GOT3 (cell line): ENCODE measurements at regions not wholly inside any gene's neighbourhood (a gene's known extent, or its start where the extent isn't known, plus 50 kb on each side); places are given as distances from the start of the nearest gene placed in this dataset.

Experiments
- DNase-seq: peaks from one replicate; lab custom pipeline; 2025; ENCODE audit warnings: mixed read lengths; lab: John Stamatoyannopoulos, UW

DNA sequence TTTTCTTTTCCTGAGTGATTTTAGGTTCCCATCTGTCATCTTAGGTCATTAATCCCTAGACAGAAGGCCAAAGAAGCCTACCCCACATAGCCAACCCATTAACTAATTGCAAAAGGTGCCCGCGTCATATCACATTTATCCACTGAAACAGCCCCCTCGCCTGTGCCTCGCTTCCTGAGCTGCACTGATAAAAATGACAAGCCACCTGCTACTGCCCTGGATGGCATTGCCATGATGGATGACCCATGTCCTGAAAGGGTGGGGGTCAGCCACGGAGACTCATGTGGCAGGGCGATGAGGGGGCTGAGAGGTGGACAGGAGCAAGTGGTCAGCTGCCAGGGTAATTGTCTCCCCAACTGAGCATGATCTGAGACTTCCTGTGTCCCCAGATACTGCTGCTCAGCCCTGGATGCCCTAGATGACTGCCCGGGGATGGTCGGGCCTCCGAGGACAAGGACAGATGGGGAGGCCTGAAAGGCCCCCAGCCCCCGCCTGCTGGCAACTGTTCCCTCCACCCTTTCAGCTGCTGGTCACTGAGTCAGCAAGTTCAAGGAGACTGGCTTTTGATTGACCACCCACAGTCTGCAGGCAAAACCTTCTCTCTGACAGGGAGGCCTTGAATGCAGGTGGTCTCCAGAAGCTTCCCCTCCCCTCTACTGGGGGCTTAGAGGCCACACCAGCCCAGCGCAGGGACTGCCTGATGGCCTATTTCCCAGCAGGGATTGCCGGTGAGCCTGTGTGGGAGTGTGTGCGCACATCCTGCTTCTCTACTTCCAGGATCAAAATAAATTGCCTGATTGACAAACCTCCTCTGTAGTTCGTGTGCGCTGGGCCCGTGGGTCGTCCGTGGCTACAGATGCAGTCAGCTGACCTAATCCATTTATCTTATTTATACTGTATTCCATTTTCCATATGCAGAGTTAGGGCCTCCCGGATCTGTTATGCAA, 496.3 kb downstream of the BCOR start:
- no peak for DNase-seq

DNA sequence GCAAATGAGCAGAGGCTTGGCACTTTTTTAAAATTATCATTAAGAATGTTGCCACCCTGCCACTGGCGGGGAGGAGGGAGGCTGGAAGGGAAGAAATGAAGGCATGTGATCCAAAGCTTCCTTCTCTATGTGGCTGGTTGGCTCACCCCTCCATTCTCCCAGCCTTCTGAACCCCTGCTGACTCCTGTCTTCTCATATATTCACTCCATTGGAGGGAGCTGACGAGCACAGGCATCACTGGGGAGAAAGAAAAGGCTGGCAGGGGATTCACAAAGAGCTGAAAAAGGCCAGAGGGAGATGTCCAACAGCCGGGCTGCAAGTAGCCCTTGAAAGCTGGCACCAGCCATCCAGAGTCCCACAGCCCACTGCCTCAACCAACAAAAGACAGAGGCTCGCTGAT, 495.6 kb downstream of the BCOR start:
- no peak for DNase-seq

DNA sequence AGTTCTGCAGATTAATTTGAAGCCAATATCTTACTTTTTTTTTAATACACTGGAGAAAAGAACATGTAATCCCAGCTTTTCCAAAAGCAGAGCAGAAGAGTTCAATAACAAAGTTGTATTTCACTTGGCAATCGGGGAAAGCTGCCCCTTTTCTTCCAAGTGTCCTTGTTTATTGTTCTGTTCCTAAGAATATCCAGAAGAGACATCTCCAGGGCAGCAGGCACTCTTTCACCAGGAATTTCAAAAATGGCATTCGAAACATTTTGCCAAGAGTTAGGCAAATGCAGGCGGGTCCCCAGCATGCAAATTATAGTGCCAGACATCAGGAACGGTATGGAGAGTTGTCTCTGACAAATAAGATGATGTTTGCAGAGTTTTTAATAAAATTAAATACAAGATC, 494.5 kb downstream of the BCOR start:
- no peak for DNase-seq

DNA sequence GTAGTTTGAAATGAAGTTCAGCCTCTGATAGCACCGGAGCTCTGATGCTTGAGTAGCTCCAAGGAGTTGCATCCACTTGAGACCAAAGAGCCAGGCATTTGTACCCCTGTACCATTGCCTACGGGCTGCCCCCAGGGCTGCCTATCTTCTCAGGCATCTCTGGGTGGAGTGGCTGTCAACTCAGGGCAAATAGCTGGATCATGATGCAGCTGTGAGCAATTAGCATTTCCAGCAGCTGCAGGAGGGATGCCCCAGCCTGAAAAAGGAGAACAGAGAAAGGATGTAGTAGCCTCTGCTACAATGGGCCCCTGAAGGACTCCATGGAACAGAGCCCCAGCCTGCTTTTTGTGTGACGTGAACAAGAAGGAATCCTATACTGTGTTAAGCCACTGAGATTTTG, 492.6 kb downstream of the BCOR start:
- DNase-seq = no peak

DNA sequence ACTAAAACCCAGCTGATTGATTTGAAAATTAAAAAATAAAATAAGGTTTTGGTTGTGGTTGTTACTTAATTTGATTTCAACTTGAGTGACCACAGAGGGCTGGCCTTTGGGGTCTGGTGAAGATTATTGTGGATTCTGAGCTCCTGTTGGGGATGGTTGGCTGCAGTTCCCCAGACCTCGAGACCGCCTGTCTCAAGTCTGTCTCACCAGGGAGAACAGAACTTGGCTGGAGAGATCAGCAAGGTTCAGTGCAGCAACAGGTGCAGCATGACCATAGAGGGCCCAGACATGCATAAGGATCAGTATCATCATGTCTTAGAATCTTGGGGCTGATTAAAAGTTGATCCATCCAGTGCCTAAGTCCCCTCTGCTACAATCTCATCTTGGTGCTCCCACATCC, 491.9 kb downstream of the BCOR start:
- no peak for DNase-seq

DNA sequence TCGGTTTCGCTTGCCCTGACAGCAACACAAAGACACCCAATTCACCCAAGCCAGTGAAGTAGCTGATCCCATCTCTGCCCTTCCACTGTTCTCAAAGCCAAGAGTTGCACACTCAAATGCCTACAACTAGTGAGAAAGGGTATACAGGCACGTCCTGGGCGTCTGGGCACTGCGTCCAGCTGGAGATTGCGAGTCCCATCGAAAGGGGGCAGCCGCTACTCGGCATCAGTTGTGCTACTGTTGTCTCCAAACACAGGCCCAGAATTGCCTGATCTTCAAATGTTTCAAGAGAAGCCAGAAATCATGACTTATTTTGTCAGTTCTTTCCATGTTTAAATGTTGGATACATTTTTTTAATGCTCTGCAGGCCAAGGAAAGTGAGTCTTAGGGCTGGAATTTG, 487.8 kb downstream of the BCOR start:
- DNase-seq = no peak

DNA sequence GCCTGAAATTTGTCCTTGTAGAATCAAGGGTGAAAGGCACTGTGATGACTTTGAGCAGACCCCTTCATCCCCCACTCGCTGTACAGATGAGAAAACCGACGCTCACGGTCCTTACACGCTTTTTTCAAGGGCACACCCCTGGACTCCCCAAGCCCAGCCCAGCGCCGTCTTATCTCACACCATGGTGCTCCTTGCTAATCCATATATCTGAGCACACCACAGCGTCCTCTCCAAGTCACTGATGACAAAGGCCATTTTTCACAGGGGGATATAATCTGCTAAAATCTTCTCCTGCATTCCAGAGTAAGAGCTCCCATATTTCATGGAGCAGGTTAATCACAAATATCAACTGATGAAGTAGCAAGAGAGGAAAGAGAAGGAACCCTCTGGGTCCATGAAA, 486.3 kb downstream of the BCOR start:
- no peak for DNase-seq

DNA sequence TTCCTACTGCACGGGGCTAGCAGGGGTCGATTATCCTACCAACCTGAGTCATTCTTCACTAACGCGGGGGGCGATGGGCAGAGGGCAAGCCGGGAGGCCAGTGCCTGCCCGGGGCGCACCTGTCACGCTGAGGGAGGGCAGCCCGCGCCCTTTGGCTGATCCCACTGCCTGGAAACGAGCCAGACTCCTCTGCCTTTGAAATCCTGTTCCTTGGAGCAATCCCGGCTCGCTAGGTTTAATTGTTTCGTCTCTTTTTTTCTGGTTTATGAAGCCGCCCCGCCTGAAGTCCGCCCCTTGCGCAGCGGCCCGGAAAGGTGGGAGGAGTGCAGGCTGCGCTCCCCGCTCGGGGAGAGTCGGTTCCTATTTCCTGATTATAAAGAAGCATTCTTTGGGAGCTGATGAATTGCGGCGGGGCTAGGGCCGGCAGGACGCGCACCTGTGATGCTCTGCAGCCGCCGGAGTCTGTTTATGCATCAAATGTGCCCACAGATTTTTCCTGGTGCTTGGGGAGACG, 484.2 kb downstream of the BCOR start:
- no peak for DNase-seq

DNA sequence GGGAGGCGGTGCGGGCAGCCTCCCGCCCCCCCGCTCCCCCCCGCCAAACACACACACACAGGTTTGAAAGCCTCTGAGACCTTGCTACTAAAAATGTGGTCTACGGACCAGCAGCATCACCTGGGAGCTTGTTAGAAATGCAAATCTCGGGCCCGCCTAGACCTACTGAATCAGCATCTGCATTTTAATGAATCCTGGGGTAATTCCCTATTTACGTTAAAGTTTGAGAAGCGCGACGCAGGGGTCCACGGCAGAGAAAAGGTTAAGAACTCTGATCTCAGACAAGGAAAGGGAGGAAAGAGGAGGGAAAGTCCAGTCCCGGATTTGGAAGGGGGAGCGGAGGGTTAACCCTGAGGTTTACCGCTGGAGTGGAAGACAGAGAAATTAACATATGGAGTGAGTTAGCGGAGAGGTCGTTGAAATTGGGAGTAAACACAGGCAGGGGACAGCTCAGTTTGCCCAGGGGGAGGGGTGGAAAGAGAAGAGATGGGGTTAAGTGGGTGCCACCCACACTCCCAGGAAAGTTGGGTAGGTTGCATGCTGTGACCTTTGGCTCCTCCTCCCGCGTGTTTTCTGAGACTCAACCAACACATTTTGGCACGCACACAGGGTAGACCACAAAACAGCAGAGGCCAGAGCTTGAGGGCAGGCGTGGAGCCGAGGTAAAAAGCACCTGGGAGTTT, 483.6 kb downstream of the BCOR start:
- no peak for DNase-seq

DNA sequence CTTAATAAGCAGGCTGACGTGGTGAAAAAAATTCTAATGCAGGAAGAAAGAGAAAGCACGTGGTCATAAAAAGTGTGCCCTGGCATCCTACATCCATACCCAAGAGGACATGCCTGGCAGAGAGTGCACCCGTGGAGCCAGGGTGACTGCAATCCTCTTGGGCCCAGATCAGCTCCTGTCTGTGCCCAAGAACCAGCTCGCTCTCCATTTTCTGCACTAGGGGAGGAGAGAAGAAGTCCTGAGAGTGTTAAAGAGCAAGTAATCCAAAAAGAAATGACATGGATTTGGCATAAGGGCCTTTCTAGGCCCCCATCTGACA, 483.1 kb downstream of the BCOR start:
- no peak for DNase-seq

DNA sequence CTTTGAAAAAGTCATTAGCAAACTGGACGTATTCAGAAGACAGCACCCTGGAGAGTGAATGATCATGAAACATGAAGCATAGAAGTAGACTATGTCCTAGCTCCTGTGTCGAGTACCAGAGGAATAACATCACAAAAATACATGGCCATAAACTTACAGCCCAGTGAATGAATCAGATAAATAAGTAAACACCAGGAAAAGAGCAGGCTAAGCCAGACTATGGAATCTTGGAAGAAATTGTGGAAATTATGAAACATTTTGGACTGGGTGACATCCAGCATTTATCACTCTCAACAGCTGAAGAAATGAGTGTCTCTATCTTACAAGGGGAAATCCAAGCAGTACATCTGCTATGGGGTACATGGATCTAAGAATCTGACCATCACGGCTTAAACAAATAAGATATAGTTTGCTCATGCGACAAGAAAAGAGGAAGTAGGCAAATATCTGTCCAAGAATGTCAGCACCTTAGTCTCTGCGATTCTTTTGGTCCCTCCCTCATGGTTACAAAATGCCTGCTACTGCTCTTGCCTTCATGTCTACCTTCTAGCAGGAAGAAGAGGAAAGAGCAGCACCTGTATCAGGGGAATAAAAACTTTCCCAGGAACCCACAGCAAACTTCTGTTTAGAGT, 481.5 kb downstream of the BCOR start:
- no peak for DNase-seq

DNA sequence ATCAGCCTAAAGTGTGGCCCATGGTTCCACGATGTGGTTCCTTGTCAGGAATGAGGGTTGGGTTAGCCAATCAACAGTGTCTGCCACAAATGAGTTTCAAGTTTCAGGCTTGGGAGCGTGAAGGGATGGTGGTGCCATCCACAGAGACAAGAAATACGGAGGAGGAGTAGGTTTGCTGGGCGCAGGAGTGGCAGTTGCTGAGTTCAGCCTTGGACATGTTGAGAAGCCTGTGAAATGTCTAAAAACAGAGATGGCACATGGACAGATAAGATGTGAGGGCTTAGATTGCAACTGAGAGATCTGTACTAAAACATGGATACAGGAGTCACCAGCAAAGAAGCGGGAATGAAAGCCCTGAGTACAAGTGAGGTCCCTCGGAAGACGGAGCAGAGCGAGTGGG, 481.0 kb downstream of the BCOR start:
- DNase-seq = no peak

DNA sequence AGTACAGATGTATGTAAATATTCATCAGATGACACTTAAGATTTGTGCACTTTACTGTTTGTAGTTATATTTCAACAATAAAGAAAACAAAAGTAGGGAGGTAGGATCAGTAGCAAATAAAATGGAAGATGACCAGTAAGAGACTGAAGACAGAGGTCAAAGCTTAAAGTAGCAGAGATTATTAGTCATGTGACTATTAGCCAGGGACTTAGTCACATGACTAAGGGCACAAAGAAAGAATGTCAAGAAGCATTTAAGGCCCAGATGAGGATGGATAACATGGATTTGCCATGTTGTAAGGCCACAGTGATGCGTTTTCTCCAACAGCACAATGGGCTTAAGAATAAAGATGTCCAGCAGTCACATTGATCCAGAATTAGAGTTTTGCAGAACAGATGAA, 479.6 kb downstream of the BCOR start:
- no peak for DNase-seq

DNA sequence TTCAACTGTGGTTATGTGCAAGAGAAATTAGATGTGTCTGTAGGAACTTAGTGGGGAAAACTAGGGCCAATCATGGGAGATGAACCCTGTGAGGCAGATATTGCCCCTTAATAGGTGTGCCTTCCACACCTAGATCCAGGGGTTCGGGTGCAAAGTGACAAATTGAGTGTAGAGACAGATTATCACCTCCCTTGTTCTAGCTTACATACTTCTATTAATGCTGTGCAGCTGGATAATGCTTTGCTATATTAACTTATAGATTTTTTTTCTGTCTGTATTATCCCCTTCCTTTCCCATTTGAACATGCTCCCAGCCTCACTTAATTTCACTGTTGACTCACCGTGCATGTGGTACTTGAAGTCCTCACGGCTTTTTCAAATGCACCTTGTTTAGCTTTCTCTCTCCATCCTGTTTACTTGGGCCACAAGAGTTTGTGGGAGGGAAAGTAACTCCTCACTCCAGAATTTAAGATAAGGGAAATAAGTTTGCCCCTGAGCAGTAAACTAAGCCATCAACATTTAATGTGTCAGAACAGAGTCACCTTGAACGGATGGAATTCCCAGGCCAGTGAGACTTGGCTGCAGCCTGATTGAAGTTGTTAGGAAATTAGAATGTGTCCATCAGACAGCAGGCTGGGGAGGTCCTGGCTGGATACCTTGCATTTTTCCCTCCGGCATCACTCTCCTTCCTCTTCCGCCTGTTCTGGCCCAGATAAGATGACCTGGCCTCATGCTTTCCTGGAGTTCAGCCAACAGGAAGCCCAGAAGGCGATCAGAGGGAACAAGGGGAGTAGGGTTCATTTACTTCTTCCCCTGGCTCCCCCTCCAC, 478.4 kb downstream of the BCOR start:
- no peak for DNase-seq

DNA sequence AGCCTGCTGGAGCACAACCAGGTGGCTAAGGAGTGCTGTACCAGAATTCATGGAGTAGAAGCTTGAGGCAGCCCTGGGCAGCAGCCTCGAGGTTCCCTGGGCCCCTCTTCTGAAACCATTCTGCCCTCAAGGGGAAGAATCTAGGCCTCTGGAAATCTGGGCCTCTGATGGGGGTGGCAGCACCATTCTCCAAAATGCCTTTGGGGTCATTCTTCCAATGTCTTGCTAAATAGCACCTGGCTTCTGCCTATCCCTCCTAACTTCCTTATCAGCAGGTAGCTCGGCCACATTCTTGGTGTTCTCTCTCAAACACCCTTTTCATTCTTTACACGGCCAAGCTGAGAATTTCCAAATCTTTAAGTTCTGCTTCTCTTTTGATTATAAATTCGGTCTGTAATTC, 473.6 kb downstream of the BCOR start:
- DNase-seq = no peak

DNA sequence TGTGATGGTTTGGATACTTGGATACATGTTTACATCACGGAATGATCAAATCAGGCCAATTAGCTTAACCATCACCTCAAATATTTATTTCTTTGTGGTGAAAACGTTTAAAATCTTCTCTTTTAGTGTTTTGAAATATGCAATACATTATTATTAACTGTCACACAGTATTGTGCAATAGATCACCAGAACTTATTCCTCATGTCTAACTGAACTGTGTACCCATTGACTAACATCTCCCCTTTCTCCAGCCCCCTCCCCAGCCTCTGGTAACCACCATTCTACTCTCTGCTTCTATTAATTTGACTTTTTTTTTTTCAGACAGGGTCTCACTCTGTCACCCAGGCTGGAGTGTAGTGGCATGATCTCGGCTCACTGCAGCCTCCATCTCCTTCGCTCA, 471.9 kb downstream of the BCOR start:
- DNase-seq = no peak

DNA sequence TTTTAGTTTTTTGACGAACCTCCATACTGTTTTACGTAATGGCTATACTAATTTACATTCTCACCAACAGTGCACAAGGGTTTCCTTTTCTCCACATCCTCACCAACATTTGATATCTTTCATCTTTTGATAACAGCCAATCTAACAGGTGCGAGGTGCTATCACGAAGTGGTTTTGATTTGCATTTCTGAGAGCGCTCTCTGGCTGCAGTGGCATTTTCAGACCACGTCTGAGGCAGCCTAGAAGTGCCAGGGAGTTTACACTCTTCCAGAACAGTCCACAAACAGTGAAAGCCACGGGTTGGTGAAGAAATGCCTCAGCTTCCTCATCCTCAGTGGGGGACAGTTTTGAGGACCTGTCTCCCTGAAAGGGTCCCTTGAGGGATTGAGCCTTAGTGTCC, 471.0 kb downstream of the BCOR start:
- DNase-seq = no peak

DNA sequence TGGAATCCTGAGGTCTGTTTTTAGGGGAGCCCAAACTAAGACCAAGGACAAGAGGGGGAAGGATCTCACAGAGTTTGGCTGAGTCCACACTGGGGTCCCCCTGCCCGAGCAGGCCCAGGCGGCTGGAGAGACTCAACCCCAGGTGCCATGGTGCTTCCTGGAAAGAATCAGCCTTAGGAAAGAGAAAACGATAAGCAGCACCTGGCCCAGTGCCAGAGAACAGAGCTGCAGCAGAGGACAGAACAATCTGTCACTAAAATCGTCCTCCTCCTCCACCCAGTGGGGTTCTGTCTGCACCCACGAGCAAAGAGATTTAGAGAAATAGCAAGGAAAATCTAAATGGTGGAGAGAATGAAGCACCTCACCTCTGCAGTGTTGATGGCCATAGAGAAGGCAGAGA, 470.5 kb downstream of the BCOR start:
- no peak for DNase-seq

DNA sequence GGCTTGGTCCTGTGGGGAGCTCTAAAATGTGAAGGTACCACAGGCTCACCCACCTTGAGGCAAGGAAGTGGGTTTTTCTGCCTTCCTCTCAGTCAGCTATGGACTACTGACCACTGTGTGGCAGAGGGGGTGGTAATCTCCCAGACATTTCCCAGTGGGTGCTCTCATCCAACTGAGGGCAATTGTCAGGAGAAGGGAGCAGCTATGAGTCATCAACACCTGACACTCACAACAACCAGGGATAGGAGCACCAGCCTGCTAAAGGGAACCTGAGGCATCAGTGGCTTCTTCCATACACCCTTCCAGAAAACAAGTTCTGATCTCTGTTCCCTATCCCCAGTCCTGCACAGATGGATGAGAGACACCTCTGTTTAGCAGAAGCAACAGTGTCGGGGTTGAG, 468.8 kb downstream of the BCOR start:
- DNase-seq = no peak

DNA sequence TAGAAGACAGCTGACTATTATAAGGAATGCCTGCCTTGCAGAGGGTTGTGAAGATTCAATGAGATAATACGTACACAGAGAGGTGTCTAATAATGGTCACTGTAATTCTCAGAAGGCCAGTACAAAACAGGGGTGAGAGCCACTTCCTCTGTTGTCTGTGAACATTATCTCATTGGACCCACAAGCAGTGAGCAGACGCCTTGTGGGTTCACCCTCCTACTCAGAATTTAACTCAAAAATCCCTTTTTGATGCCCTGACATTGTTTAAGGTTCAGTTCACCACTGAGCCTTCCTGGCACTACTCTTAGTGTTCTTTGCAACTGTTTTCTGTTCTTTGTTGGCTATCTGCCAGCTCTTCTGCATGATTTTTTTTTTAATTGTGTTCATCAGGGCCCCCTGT, 467.4 kb downstream of the BCOR start:
- DNase-seq = no peak

DNA sequence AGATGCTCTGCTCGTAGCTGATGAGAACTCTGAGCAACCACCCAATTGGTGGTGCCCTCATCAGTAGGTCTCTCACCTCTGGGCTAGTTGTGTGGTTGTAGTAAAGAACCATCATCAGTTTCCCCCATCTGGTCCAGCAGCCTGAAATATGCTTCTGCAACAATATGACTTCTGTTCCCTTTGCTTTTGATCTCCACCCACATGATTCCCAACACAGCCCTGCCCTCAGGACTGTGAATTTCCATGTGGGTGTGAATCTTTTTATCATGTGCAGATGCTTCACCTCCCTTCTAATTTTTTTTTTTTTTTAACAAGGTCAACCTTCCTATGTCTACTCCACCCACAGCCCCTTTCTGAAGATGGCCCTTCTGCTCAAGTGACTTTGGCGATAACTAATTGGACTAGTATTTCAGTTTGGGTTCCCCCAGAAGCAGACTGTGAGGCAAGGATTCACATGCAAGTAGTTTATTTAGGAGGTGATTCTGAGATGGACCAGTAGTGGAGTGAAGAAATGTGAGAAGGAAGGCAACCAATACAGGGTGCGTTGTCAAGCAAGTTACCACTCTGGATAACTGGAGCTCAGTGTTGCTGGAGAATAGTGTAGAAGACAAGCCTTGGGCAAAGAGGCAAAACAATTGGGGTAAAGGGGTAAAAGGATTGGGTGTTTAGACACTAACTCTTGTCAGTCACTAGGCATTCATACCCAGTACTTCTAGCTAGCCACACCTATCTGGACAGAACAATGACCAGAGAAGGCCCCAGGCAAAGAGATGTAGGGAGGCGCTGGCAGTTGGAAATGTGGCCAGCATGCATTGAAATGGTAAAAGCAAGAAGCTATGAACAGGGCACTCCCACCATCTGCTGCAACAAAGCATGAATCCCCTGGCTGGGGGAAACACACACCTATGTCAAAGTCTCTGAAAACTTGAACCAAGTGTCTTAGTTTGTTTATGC, 466.2 kb downstream of the BCOR start:
- DNase-seq = no peak
